Hematopoietic multipotent progenitor cell treated with erythropoietin and hydrocortisone succinate and interleukin-3 and kit ligand, for 4 days (in vitro differentiated cells): ENCODE measurements at regions not wholly inside any gene's neighbourhood (a gene's known extent, or its start where the extent isn't known, plus 50 kb on each side); places are given as distances from the start of the nearest gene placed in this dataset.

ENCODE experiments used
- DNase-seq: peaks from one replicate; pipeline ENCODE4 v3.0.0-alpha.2; 2015

DNA sequence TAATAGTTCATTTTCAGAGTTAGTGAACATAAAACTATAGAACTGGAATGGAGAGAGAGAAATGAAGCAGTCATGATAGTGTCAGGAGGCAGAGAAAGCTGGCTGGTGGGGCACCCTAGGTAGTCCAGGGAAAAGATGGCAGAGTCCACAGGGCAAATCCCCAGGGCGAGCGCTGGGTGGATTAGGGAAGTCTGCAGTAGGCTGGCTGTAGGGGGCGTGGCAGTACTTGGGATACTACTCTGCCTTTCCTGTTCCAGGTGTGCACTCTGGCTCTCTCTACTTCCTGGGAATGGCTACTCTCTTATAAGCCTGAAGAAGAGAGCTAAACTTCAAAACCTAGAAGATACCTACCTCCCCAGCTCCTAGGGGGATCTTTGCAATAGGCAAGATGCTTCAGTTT lies 232.9 kb upstream of the SLC10A2 start:
- no peak for DNase-seq

- no peak for DNase-seq
Measured at GRCh38 chr13:103297083-103297482, 230.9 kb upstream of the SLC10A2 start.

DNA sequence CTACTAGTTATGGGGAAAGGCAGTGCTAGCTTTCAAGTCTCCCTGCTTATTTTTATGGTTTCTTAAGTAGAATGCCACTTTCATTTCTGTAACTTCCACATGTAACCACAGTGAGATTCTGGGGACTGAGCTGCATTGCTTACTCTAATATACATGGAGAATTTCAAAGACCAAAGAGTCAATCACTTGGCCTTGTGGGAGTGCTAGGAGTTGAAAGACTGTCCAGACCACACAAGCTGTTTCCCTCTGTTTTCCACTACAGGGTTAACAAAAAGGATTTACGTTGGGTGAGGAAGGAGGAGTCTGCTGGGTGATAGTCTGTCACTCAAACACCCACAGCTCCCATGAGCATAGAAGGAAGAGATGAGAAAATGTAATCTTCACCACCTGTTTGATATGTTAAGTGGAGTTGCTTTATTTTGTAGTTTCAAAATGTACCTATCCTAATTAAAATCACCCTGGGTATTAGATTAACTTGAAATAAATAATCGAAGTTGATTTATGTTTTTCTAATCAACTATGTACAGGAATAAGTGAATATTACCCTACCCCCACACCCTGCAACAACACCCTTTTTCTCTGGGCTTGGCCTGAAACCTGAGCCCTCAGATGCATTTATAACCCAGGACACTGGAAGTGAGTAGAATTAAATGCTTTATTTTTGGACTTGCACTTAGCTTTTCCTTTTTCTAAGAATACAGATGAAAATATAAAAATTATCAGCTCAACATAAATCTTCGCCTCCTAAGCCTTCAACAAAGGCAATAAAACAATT lies 225.8 kb upstream of the SLC10A2 start:
- peak; percentile 7 for DNase-seq

- DNase-seq, result no peak
Measured at GRCh38 chr13:103291226-103291625, 225.0 kb upstream of the SLC10A2 start.

GRCh38 chr13:103289681-103290080 lies 223.5 kb upstream of the SLC10A2 start:
- no peak for DNase-seq

GRCh38 chr13:103288114-103288513 lies 221.9 kb upstream of the SLC10A2 start:
- DNase-seq, result peak; percentile 69

- DNase-seq, result peak; percentile 35
Measured at GRCh38 chr13:103287659-103288058, 221.4 kb upstream of the SLC10A2 start.

- no peak for DNase-seq
Measured at GRCh38 chr13:103284466-103284865, 218.2 kb upstream of the SLC10A2 start.

GRCh38 chr13:103283451-103283820 lies 217.2 kb upstream of the SLC10A2 start:
- DNase-seq, result no peak

DNA sequence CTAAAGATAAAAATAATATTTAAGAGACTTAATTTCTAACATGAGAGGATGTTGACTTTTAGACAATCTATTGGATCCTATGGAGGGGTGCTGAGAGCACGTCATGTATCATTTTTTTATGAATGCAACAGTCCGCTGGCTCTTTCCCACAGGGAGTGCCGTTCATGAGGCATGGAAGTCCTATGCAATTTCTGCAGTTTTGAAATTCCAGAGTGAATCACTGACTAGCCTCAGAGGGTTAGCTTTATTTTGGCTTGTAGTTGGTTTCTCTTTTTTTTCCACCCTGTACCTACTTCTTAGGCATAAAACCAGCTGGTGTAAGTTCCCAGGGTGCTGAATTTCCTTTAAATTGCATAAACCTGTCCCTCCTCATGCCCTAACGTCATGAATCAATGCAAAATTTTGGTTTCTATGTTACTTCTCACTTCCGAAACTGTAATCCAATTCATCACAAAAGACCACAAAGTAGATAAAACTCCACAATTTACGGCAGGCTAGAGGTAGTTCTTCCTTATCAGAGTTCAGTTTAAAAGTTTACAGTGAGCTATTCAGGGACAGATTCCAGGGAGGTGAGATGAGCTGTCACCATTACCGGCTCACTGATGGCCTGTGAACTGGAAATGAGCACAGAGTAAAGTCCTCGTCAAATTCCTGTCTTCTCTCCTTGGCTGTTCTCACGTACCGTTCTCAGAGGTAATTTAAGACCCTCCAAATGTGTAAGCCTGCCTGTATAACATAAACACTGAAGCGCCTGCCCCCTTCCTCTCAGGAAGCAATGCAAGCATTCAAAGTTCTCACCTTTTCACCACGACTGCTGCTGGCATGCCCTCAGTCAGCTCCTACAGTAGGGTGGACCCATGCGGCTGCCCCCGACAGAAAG lies 216.6 kb upstream of the SLC10A2 start:
- no peak for DNase-seq

DNA sequence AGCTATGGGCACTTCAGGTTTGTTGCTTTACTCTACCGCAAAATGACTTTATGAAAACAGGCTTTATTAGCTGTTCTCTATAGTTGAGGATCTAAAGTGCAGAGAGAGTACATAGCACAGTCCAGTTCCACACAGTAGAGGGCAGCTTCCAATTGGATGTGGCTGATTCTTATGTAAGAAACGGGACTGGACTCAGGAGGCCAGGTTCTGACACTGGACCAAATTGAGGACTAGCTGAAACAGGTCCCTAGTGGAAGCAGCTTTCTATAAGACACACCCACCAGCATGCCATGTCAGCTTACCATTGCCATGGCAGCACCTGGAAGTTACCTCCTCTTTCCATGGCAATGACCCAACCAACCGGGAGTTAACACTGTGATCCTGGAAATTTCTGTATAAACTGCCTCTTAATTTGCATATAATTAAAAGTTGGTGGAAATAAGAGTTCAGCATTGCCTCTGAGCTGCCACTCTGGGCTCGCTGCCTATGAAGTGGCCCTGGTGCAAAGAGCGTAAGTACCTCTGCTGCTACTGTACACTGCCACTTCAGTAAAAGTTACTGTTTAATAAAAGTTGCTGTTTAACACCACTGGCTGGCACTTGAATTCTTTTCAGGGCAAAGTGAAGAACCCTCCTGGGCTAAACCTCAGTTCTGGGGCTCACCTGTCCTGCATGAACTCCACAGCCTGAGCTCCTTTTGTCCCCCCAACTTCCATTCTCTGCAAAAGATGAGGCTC lies 211.9 kb upstream of the SLC10A2 start:
- no peak for DNase-seq

GRCh38 chr13:103276775-103277498 lies 210.7 kb upstream of the SLC10A2 start:
- DNase-seq, result no peak

GRCh38 chr13:103275722-103276121 lies 209.5 kb upstream of the SLC10A2 start:
- DNase-seq, result no peak

DNA sequence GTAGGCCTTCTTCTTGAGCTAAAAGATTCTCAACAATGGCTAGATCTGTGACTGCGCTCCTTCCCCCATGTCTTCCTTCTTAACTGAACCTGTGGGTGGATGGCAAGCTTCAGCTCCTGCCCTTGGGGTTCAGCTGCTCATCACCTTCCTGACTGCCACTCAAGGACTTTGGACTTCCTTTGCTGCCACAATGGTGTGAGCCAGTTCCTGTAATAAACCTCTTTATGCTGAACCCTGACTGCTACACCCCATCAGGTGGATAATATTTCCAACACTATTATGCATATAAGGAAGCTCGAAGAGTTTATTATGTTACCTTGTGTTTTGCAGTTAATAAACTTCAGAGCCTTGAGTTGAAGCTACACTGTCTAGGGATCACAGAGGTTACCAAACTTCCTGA lies 208.9 kb upstream of the SLC10A2 start:
- no peak for DNase-seq

- DNase-seq, result no peak
Measured at GRCh38 chr13:103273825-103274224, 207.6 kb upstream of the SLC10A2 start.

DNA sequence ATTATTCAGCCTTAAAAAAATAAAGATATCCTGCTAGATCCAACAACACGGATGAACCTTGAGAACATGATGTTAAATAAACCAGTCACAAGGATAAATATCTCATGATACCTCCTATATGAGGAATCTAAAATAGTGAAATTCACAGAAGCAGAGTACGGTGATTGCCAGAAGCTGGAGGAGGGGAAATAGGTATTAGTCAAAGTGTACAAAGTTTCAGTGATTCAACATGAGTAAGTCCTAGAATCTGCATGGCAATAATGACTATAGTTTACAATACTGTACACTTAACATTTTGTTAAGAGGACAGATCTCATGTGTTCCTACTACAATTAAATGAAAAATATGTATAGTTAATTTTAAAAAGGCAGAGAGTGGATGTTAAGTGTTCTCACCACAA lies 206.6 kb upstream of the SLC10A2 start:
- no peak for DNase-seq

- no peak for DNase-seq
Measured at GRCh38 chr13:103263448-103263847, 197.2 kb upstream of the SLC10A2 start.

DNA sequence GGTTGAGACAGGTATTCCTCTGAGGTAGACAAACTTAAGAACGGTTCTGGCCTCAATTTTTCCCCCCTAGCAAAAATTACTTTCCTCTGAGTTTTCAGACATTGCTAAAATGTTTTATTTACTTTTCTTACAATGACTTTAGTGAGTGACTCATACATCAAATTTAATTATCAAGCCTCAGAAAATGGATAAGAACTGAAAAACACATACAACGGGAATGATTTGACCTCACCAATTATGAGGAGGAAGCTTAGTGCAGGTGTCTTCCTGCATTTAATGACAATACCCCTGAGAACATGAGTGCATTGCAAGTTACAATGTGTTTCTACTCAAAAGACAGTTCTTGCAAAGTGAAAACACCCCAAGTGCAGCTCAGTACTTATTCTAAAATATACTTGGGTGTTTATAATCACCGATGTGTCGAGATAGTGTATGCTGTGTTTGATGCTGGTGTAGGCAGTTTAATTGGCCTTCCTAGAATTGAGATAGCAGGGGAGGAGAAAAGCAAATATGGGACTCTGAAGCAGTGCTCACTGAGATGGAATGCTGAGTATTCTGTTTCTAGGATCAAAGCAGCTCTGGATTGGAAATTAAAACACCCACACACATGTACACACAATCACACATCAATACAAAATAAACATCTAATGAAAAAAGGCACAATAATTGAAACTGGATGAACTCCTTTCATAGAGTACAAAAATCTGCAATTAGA lies 189.5 kb upstream of the SLC10A2 start:
- DNase-seq, result no peak

GRCh38 chr13:103250071-103250470 lies 183.9 kb upstream of the SLC10A2 start:
- DNase-seq, result no peak

GRCh38 chr13:103246581-103247200 lies 180.5 kb upstream of the SLC10A2 start:
- DNase-seq, result no peak

DNA sequence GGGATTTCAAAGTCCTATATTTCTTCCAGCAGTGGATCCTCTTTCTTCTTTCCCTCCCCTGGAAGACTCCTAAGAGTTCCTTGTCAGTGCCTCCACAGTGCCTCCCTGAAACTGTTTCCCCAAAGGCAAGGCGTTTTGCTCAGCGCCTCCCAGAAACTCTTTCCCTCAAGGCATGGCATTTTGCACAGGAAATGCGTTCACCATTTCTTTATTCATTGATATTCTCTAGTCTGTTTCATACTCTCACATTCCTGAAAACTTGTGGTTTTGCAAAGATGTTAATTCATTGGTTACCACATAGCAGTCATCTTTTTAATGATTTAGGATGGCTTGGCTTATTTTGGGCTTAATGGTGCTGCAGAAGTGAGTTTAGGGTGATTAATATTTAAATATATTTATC lies 177.3 kb upstream of the SLC10A2 start:
- DNase-seq, result no peak

DNA sequence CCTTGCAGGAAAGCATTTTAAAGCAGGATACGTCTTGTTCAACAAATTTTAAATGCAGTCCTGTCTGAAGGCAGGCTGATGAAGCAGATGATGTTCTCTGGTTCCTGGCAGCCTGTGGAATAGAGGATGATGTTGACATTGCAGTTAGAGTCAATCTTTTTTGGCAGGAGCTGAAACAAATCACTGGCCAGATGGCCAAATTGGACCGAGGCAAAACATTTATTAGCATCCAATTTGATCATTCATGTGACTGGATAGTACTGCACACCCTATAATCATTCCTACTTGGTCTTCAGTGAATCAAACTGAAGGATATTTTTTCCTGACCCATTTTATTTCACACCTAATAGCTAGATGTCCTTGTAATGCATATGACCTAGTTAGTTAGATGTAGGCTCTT lies 172.2 kb upstream of the SLC10A2 start:
- no peak for DNase-seq
